ENCODE measurements at regions not wholly inside any gene's neighbourhood (a gene's known extent, or its start where the extent isn't known, plus 50 kb on each side); places are given as distances from the start of the nearest gene placed in this dataset.
"Not testable (repeated sequence)": the region's sequence is repeated elsewhere in the genome, so short reads cannot be mapped to it uniquely, and the experiment has no call there.

- Histone ChIP-seq H2AFZ (ENCODE audit: low read length) (no peak overlapping the region), H3K9me2 (replicated peaks; ENCODE audit: insufficient read depth, low read length) (no peaks in the 10 kb centered on the region), H3K27me3 (replicated peaks; ENCODE audit: insufficient read depth, low read length) (no peaks in the 10 kb centered on the region), H3K36me3 (replicated peaks; ENCODE audit: insufficient read depth, low read length) (no peaks in the 10 kb centered on the region), H3K4me2 (ENCODE audit: low read depth, low read length) (no peak overlapping the region), H4K20me1 (ENCODE audit: insufficient read depth, low read length) (no peaks in the 10 kb centered on the region), H3K9me3 (replicated peaks; ENCODE audit: insufficient read depth, low read length) (no peaks in the 10 kb centered on the region), H3K79me2 (ENCODE audit: low read length) (no peaks in the 10 kb centered on the region), H3K4me1 (ENCODE audit: low read length) (no peaks in the 10 kb centered on the region), H3K27ac (ENCODE audit: low read length) (no peak overlapping the region), H3K9ac (ENCODE audit: low read length) (no peak overlapping the region), H3F3A (ENCODE audit: insufficient read depth, low read length) (no peaks in the 10 kb centered on the region), H3K4me3 (ENCODE audit: low read length) (no peak overlapping the region)
- no peak for DNase-seq
- TF ChIP-seq EZH2 (optimal IDR thresholded peaks at IDR 0.05; ENCODE audit: low read depth, low read length) (no peak), EZH2phosphoT487 (IDR thresholded peaks at IDR 0.05; ENCODE audit: low read length) (no peak), CTCF (IDR thresholded peaks at IDR 0.05; ENCODE audit: low read length) (no peak)
Observed at GRCh38 chr20:60191014-60191413, 232.8 kb downstream of the CDH26 start.

GRCh38 chr20:60192326-60192725 is 234.1 kb downstream of the CDH26 start:
- Histone ChIP-seq H3K4me3 (ENCODE audit: low read length) (no peak overlapping the region), H2AFZ (ENCODE audit: low read length) (no peak overlapping the region), H3K9me3 (replicated peaks; ENCODE audit: insufficient read depth, low read length) (no peaks in the 10 kb centered on the region), H3K27ac (ENCODE audit: low read length) (no peak overlapping the region), H3K4me2 (ENCODE audit: low read depth, low read length) (no peak overlapping the region), H4K20me1 (ENCODE audit: insufficient read depth, low read length) (no peaks in the 10 kb centered on the region), H3K9me2 (replicated peaks; ENCODE audit: insufficient read depth, low read length) (no peaks in the 10 kb centered on the region), H3K36me3 (replicated peaks; ENCODE audit: insufficient read depth, low read length) (no peaks in the 10 kb centered on the region), H3K27me3 (replicated peaks; ENCODE audit: insufficient read depth, low read length) (no peaks in the 10 kb centered on the region), H3F3A (ENCODE audit: insufficient read depth, low read length) (no peaks in the 10 kb centered on the region), H3K79me2 (ENCODE audit: low read length) (no peaks in the 10 kb centered on the region), H3K9ac (ENCODE audit: low read length) (no peak overlapping the region), H3K4me1 (ENCODE audit: low read length) (no peaks in the 10 kb centered on the region)
- DNase-seq, result no peak
- TF ChIP-seq EZH2phosphoT487 (IDR thresholded peaks at IDR 0.05; ENCODE audit: low read length), result no peak
- TF ChIP-seq CTCF (IDR thresholded peaks at IDR 0.05; ENCODE audit: low read length), result no peak
- no peak for TF ChIP-seq EZH2 (optimal IDR thresholded peaks at IDR 0.05; ENCODE audit: low read depth, low read length)

GRCh38 chr20:60199132-60199531 is 240.9 kb downstream of the CDH26 start:
- H3K4me2 ChIP-seq (ENCODE audit: low read depth, low read length); H3K27me3 ChIP-seq (replicated peaks; ENCODE audit: insufficient read depth, low read length); H3K9me2 ChIP-seq (replicated peaks; ENCODE audit: insufficient read depth, low read length); DNase-seq; H3K27ac ChIP-seq (ENCODE audit: low read length); H3K9me3 ChIP-seq (replicated peaks; ENCODE audit: insufficient read depth, low read length); H3K4me3 ChIP-seq (ENCODE audit: low read length); H3K4me1 ChIP-seq (ENCODE audit: low read length); H3K9ac ChIP-seq (ENCODE audit: low read length); H4K20me1 ChIP-seq (ENCODE audit: insufficient read depth, low read length); H3K36me3 ChIP-seq (replicated peaks; ENCODE audit: insufficient read depth, low read length); H2AFZ ChIP-seq (ENCODE audit: low read length); H3K79me2 ChIP-seq (ENCODE audit: low read length); H3F3A ChIP-seq (ENCODE audit: insufficient read depth, low read length): not testable (repeated sequence)

GRCh38 chr20:60199866-60200265 is 241.6 kb downstream of the CDH26 start:
- no peak for TF ChIP-seq EZH2 (optimal IDR thresholded peaks at IDR 0.05; ENCODE audit: low read depth, low read length)
- no peak for TF ChIP-seq CTCF (IDR thresholded peaks at IDR 0.05; ENCODE audit: low read length)
- TF ChIP-seq EZH2phosphoT487 (IDR thresholded peaks at IDR 0.05; ENCODE audit: low read length), result no peak
- no peaks in the 10 kb centered on the region for H3K9me3 ChIP-seq (replicated peaks; ENCODE audit: insufficient read depth, low read length)
- H3K4me1 ChIP-seq (ENCODE audit: low read length), result peaks cover 6% of the 10 kb centered on the region; the same call in 1 of the 2 replicates
- no peaks in the 10 kb centered on the region for H3K9me2 ChIP-seq (replicated peaks; ENCODE audit: insufficient read depth, low read length)
- no peaks in the 10 kb centered on the region for H4K20me1 ChIP-seq (ENCODE audit: insufficient read depth, low read length)
- no peaks in the 10 kb centered on the region for H3K36me3 ChIP-seq (replicated peaks; ENCODE audit: insufficient read depth, low read length)
- H3K27me3 ChIP-seq (replicated peaks; ENCODE audit: insufficient read depth, low read length), result no peaks in the 10 kb centered on the region
- H3K4me2 ChIP-seq (ENCODE audit: low read depth, low read length), result no peak overlapping the region
- no peaks in the 10 kb centered on the region for H3F3A ChIP-seq (ENCODE audit: insufficient read depth, low read length)
- H3K79me2 ChIP-seq (ENCODE audit: low read length), result no peaks in the 10 kb centered on the region
- DNase-seq, result no peak
- H3K4me3 ChIP-seq (ENCODE audit: low read length), result no peak overlapping the region
- no peak overlapping the region for H3K27ac ChIP-seq (ENCODE audit: low read length)
- no peak overlapping the region for H3K9ac ChIP-seq (ENCODE audit: low read length)
- H2AFZ ChIP-seq (ENCODE audit: low read length), result no peak overlapping the region
